ENCODE measurements at regions not wholly inside any gene's neighbourhood (a gene's known extent, or its start where the extent isn't known, plus 50 kb on each side); places are given as distances from the start of the nearest gene placed in this dataset.

DNA sequence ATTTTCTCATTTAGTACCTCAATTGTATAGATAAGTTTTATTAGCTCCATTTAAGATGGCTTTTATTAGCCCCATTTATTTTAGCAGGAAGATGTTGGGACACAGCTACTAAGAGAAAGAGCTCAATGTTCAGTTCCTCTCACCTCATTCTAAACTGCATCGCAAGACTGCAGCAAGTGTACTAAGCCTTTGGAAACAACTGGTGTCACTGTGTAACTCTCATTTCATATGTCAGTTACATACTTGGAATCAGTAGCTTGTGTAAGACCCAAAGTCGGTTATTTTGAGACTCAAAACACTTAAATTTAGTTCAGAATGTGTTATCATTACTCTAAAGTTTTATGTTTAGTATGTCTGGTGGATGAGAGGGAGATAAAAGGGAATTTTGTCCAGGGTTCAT, 482.9 kb downstream of the BMP2 start:
- ATAC-seq (no peak), DNase-seq (no peak)
- Histone ChIP-seq H3K4me3 (ENCODE audit: low read length) (no peak overlapping the region), H3K9me3 (ENCODE audit: control insufficient read depth, low read length) (no peaks in the 10 kb centered on the region), H3K27ac (ENCODE audit: low read length) (no peak overlapping the region), H3K27me3 (ENCODE audit: control insufficient read depth, insufficient read depth) (no peaks in the 10 kb centered on the region), H3K4me1 (ENCODE audit: control insufficient read depth, insufficient read depth, low read length) (peaks cover 2% of the 10 kb centered on the region)
- 74% methylated on average over 2 of the region's 2 CpGs for WGBS
- intact Hi-C loops (cut with DNase I), result no loop called here

DNA sequence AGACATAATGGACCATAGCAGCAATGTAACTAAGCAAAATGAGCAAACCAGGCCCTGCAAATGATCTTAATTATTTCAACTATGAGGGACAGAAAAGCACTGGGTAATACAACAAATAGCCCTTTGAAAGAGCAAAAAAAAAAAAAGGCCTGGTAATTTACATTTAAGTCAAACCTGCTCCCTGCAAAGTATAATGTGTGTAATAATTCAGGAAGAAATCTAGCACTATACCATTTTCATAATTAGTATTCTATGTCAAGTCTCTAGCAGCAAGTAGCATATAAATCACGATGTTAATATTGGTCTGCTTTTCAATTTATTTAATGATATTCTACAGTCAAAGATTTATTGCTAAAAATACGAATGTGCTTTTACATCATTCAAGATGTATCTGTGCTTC, 489.6 kb downstream of the BMP2 start:
- DNase-seq (no peak), ATAC-seq (no peak)
- H3K4me1 ChIP-seq (ENCODE audit: control insufficient read depth, insufficient read depth, low read length), result no peaks in the 10 kb centered on the region
- intact Hi-C loops (cut with DNase I), result no loop called here
- WGBS, result 76% methylated on average over 2 of the region's 2 CpGs
- no peaks in the 10 kb centered on the region for H3K27me3 ChIP-seq (ENCODE audit: control insufficient read depth, insufficient read depth)
- peak overlapping the region; percentile 37 for H3K27ac ChIP-seq (ENCODE audit: low read length)
- H3K9me3 ChIP-seq (ENCODE audit: control insufficient read depth, low read length), result no peaks in the 10 kb centered on the region
- peak overlapping the region; percentile 60 for H3K4me3 ChIP-seq (ENCODE audit: low read length)

- Histone ChIP-seq H3K27ac (ENCODE audit: low read length) (no peak overlapping the region), H3K9me3 (ENCODE audit: control insufficient read depth, low read length) (no peaks in the 10 kb centered on the region), H3K27me3 (ENCODE audit: control insufficient read depth, insufficient read depth) (no peaks in the 10 kb centered on the region), H3K4me1 (ENCODE audit: control insufficient read depth, insufficient read depth, low read length) (no peaks in the 10 kb centered on the region), H3K4me3 (ENCODE audit: low read length) (peak overlapping the region; percentile 60)
- WGBS, result 52% methylated on average over 3 of the region's 3 CpGs
- intact Hi-C loops (cut with DNase I), result no loop called here
- DNase-seq (peak in 2 of 3 donors; percentile 51 to 52), ATAC-seq (peak; percentile 85 to 92)
These were observed 490.4 kb downstream of the BMP2 start for GRCh38 chr20:7257692-7258466.

GRCh38 chr20:7262803-7263202, 495.3 kb downstream of the BMP2 start:
- Histone ChIP-seq H3K27ac (ENCODE audit: low read length) (no peak overlapping the region), H3K4me3 (ENCODE audit: low read length) (no peak overlapping the region), H3K9me3 (ENCODE audit: control insufficient read depth, low read length) (no peaks in the 10 kb centered on the region), H3K27me3 (ENCODE audit: control insufficient read depth, insufficient read depth) (no peaks in the 10 kb centered on the region), H3K4me1 (ENCODE audit: control insufficient read depth, insufficient read depth, low read length) (no peaks in the 10 kb centered on the region)
- ATAC-seq (no peak), DNase-seq (peak in 1 of 3 donors; percentile 9)
- intact Hi-C loops (cut with DNase I), result no loop called here
- 74% methylated on average over 2 of the region's 2 CpGs for WGBS

GRCh38 chr20:7264137-7264536, 496.7 kb downstream of the BMP2 start:
- Histone ChIP-seq H3K4me3 (ENCODE audit: low read length) (no peak overlapping the region), H3K27me3 (ENCODE audit: control insufficient read depth, insufficient read depth) (no peaks in the 10 kb centered on the region), H3K9me3 (ENCODE audit: control insufficient read depth, low read length) (no peaks in the 10 kb centered on the region), H3K27ac (ENCODE audit: low read length) (no peak overlapping the region), H3K4me1 (ENCODE audit: control insufficient read depth, insufficient read depth, low read length) (no peaks in the 10 kb centered on the region)
- no peak for DNase-seq
- ATAC-seq, result no peak
- WGBS, result 94% methylated on average over 1 of the region's 1 CpG
- intact Hi-C loops (cut with DNase I), result no loop called here

GRCh38 chr20:7269452-7269851, 502.0 kb downstream of the BMP2 start:
- 81% methylated on average over 4 of the region's 4 CpGs for WGBS
- Histone ChIP-seq H3K9me3 (ENCODE audit: control insufficient read depth, low read length) (no peaks in the 10 kb centered on the region), H3K27ac (ENCODE audit: low read length) (no peak overlapping the region), H3K27me3 (ENCODE audit: control insufficient read depth, insufficient read depth) (no peaks in the 10 kb centered on the region), H3K4me3 (ENCODE audit: low read length) (no peak overlapping the region), H3K4me1 (ENCODE audit: control insufficient read depth, insufficient read depth, low read length) (no peaks in the 10 kb centered on the region)
- intact Hi-C loops (cut with DNase I), result no loop called here
- ATAC-seq (no peak), DNase-seq (no peak)

- H3K9me3 ChIP-seq (ENCODE audit: control insufficient read depth, low read length), result no peaks in the 10 kb centered on the region
- no peaks in the 10 kb centered on the region for H3K27me3 ChIP-seq (ENCODE audit: control insufficient read depth, insufficient read depth)
- DNase-seq (no peak), ATAC-seq (no peak)
- H3K4me3 ChIP-seq (ENCODE audit: low read length), result no peak overlapping the region
- no peak overlapping the region for H3K27ac ChIP-seq (ENCODE audit: low read length)
- 59% methylated on average over 1 of the region's 1 CpG for WGBS
- no peaks in the 10 kb centered on the region for H3K4me1 ChIP-seq (ENCODE audit: control insufficient read depth, insufficient read depth, low read length)
- intact Hi-C loops (cut with DNase I), result loop anchor here in 1 of 4 donors (10.0 kb wide), 1 partner anchor 1138 kb away; no protein-coding TSS in a partner anchor
These were observed 505.0 kb downstream of the BMP2 start for GRCh38 chr20:7272512-7272911.

GRCh38 chr20:7274870-7275269, 507.4 kb downstream of the BMP2 start:
- Histone ChIP-seq H3K27ac (ENCODE audit: low read length) (no peak overlapping the region), H3K27me3 (ENCODE audit: control insufficient read depth, insufficient read depth) (no peaks in the 10 kb centered on the region), H3K9me3 (ENCODE audit: control insufficient read depth, low read length) (no peaks in the 10 kb centered on the region), H3K4me1 (ENCODE audit: control insufficient read depth, insufficient read depth, low read length) (no peaks in the 10 kb centered on the region), H3K4me3 (ENCODE audit: low read length) (no peak overlapping the region)
- ATAC-seq (no peak), DNase-seq (no peak)
- intact Hi-C loops (cut with DNase I), result loop anchor here in 1 of 4 donors (10.0 kb wide), 1 partner anchor 1140 kb away; no protein-coding TSS in a partner anchor

- WGBS, result 67% methylated on average over 3 of the region's 3 CpGs
- no peak for ATAC-seq
- intact Hi-C loops (cut with DNase I), result loop anchor here in 1 of 4 donors (10.0 kb wide), 1 partner anchor 1141 kb away; no protein-coding TSS in a partner anchor
These were observed 508.3 kb downstream of the BMP2 start for GRCh38 chr20:7275645-7276237.

DNA sequence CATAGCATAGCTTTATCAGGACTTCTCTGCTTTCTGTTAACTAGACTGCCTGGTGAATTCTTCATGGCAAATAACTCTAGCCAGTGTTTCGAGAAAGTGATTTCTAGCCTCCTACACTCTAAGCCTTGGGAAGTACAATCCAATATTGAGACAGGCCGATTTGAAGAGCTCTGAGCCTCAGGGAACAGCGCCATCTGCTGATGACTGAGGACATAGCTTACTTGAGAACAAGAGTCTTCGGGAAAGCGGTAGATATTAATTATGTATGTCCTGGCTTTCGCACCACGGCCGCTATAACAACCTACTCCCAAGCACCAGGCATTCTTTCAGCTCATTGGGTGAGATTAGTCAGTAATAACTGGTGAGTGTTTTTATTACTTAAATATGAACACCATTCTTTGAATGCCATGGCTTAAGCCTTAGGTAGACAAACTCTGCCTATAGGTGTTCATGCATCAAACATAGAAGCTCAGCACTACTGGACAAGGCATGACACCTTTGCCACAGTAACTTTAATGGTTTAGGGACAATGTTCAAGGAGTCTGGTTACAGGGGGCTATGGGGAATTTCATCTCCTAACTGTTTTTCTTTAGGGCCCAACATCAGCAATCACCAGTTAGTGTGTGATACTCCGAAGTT, 518.6 kb downstream of the BMP2 start:
- no peak overlapping the region for H3K27ac ChIP-seq (ENCODE audit: low read length)
- peak; percentile 80 to 84 for ATAC-seq
- no peaks in the 10 kb centered on the region for H3K27me3 ChIP-seq (ENCODE audit: control insufficient read depth, insufficient read depth)
- intact Hi-C loops (cut with DNase I), result loop anchor here in 2 of 4 donors (5.0 to 10.0 kb wide), 5 partner anchors 171 to 1141 kb away; no protein-coding TSS in a partner anchor
- H3K9me3 ChIP-seq (ENCODE audit: control insufficient read depth, low read length), result no peaks in the 10 kb centered on the region
- H3K4me3 ChIP-seq (ENCODE audit: low read length), result no peak overlapping the region
- DNase-seq, result peak; percentile 74 to 84 (median 76)
- 21% methylated on average over 9 of the region's 9 CpGs for WGBS
- H3K4me1 ChIP-seq (ENCODE audit: control insufficient read depth, insufficient read depth, low read length), result no peaks in the 10 kb centered on the region

More at GRCh38 chr20:7275645-7276237, 508.3 kb downstream of the BMP2 start:
- Histone ChIP-seq H3K4me3 (ENCODE audit: low read length) (no peak overlapping the region), H3K27me3 (ENCODE audit: control insufficient read depth, insufficient read depth) (no peaks in the 10 kb centered on the region), H3K4me1 (ENCODE audit: control insufficient read depth, insufficient read depth, low read length) (no peaks in the 10 kb centered on the region), H3K9me3 (ENCODE audit: control insufficient read depth, low read length) (no peaks in the 10 kb centered on the region), H3K27ac (ENCODE audit: low read length) (no peak overlapping the region)
- DNase-seq, result no peak

DNA sequence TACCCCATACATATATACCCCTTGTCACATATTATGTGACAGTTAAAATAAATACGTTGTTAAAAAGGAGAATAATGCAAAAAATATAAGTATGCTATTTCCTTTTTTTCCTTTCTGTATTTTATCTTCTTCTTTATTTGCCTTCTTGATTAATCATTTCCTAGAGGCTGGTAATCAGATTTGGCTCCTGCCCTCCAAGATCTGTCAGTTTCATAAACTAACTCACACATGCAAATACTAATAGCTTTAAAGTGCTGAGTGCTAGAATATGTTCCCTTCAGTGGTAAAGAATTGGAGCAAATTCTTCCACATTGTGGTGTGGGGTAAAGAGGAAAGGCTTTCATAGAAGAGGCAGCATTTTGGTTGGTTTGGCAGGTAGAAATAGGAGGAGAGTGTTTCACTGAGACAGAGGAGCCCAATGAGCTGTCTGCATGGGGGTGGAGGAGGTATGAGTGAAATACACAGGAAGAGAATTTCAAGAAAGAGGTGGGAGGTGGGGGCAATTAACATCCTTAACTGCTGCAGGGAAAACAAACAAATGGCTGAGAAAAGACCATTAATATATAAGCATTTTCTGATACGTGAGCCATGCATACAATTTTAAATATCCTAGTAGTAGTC, 523.9 kb downstream of the BMP2 start:
- Histone ChIP-seq H3K27ac (ENCODE audit: low read length) (no peak overlapping the region), H3K4me3 (ENCODE audit: low read length) (no peak overlapping the region), H3K27me3 (ENCODE audit: control insufficient read depth, insufficient read depth) (no peaks in the 10 kb centered on the region), H3K4me1 (ENCODE audit: control insufficient read depth, insufficient read depth, low read length) (no peaks in the 10 kb centered on the region), H3K9me3 (ENCODE audit: control insufficient read depth, low read length) (no peaks in the 10 kb centered on the region)
- 56% methylated on average over 2 of the region's 2 CpGs for WGBS
- no peak for DNase-seq
- intact Hi-C loops (cut with DNase I), result no loop called here
- no peak for ATAC-seq

Measured in right cardiac atrium (tissue), 5 donors.